GM12891 (cell line): ENCODE measurements at regions not wholly inside any gene's neighbourhood (a gene's known extent, or its start where the extent isn't known, plus 50 kb on each side); places are given as distances from the start of the nearest gene placed in this dataset.

ENCODE experiments used
- PAX5 ChIP-seq: IDR thresholded peaks from 2 replicates; pipeline ENCODE4 v1.6.1; 2011; ENCODE audit warnings: low read length, moderate library complexity, mild to moderate bottlenecking; ENCODE audit not compliant: insufficient read depth, severe bottlenecking
- POLR2A ChIP-seq: IDR thresholded peaks from 2 replicates; pipeline ENCODE4 v1.6.1; 2011; ENCODE audit warnings: low read depth, low read length, control low read depth
- POLR2AphosphoS5 ChIP-seq: IDR thresholded peaks from 2 replicates; pipeline ENCODE4 v1.6.1; 2011; ENCODE audit warnings: low read depth, low read length, control low read depth
- SPI1 ChIP-seq: IDR thresholded peaks from 2 replicates; pipeline ENCODE4 v1.6.1; 2011; ENCODE audit warnings: low read depth, low read length, control low read depth
- TAF1 ChIP-seq: IDR thresholded peaks from 2 replicates; pipeline ENCODE4 v1.6.1; 2011; ENCODE audit warnings: low read depth, low read length, control low read depth

GRCh38 chr13:34611671-34612070, 330.4 kb upstream of the NBEA start:
- TF ChIP-seq TAF1 (no peak), POLR2AphosphoS5 (no peak), POLR2A (no peak), SPI1 (no peak), PAX5 (no peak)
